ENCODE measurements at regions not wholly inside any gene's neighbourhood (a gene's known extent, or its start where the extent isn't known, plus 50 kb on each side); places are given as distances from the start of the nearest gene placed in this dataset.
"Not testable (repeated sequence)": the region's sequence is repeated elsewhere in the genome, so short reads cannot be mapped to it uniquely, and the experiment has no call there.

DNA sequence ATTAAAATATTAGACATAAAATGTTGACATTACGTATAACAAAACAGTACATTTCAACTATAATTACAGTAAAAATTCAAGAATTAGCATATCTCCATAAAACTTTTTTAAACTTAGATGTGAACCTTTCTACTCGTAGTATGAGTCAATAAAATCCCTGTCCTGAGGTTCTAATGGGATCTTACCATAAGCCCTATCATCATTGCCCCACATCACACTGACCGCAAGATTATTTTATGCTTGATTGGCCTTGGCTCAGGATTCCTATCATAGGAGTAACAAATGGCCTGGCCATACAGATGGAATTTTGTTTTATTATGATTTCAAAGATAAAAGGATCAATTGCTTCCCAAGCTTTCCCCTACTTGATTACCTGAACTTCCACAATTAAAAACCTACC lies 238.3 kb downstream of the MEF2C start:
- no peak overlapping the region for H3K4me3 ChIP-seq

DNA sequence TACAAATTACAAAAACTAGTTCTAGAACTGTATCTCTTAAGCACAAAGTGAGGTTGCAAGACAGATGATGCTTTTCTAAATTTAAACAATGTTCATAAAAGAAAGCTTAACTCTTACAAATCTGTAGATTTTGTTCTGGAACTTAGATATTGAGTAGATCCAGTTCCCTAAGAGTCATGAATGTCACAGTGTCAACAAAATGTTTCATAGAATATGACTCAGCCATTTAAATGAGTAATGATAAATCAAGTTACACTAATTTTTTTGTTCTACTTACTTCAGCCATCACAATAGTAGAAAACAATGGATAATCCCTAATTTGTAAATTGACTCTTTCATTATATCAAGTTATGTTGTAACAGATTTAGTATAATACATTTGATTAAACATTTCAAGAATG lies 239.7 kb downstream of the MEF2C start:
- DNase-seq (no peak), ATAC-seq (no peak)
- H3K27me3 ChIP-seq, result peaks cover 0 to 24% (median 0%) of the 10 kb centered on the region in 9 donors
- no peaks in the 10 kb centered on the region for H3K36me3 ChIP-seq
- no peak overlapping the region for H3K27ac ChIP-seq
- no peaks in the 10 kb centered on the region for H3K4me1 ChIP-seq
- H3K4me3 ChIP-seq, result no peak overlapping the region
- intact Hi-C loops (cut with DNase I), result loop anchor here in 1 of 10 donors (10.0 kb wide), 1 partner anchor 139 kb away; no protein-coding TSS in a partner anchor
- TF ChIP-seq POLR2A (IDR thresholded peaks at IDR 0.05), result no peak
- TF ChIP-seq, protein P1, sequence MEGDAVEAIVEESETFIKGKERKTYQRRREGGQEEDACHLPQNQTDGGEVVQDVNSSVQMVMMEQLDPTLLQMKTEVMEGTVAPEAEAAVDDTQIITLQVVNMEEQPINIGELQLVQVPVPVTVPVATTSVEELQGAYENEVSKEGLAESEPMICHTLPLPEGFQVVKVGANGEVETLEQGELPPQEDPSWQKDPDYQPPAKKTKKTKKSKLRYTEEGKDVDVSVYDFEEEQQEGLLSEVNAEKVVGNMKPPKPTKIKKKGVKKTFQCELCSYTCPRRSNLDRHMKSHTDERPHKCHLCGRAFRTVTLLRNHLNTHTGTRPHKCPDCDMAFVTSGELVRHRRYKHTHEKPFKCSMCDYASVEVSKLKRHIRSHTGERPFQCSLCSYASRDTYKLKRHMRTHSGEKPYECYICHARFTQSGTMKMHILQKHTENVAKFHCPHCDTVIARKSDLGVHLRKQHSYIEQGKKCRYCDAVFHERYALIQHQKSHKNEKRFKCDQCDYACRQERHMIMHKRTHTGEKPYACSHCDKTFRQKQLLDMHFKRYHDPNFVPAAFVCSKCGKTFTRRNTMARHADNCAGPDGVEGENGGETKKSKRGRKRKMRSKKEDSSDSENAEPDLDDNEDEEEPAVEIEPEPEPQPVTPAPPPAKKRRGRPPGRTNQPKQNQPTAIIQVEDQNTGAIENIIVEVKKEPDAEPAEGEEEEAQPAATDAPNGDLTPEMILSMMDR (IDR thresholded peaks at IDR 0.05), result no peak
- peaks cover 0 to 4% (median 0%) of the 10 kb centered on the region in 12 donors for H3K9me3 ChIP-seq

More for the DNA sequence above, 238.3 kb downstream of the MEF2C start:
- TF ChIP-seq POLR2A (IDR thresholded peaks at IDR 0.05), result no peak
- no peak for ATAC-seq
- Histone ChIP-seq H3K9me3 (peaks cover 0 to 4% (median 0%) of the 10 kb centered on the region in 12 donors), H3K4me1 (no peaks in the 10 kb centered on the region), H3K27ac (no peak overlapping the region), H3K36me3 (no peaks in the 10 kb centered on the region), H3K27me3 (peaks cover 0 to 34% (median 2%) of the 10 kb centered on the region in 9 donors)
- no peak for DNase-seq
- 72 to 82% (median 79%) methylated on average over 3 of the region's 3 CpGs for WGBS, 4 donors
- intact Hi-C loops (cut with DNase I), result loop anchor here in 1 of 10 donors (10.0 kb wide), 1 partner anchor 140 kb away; no protein-coding TSS in a partner anchor

DNA sequence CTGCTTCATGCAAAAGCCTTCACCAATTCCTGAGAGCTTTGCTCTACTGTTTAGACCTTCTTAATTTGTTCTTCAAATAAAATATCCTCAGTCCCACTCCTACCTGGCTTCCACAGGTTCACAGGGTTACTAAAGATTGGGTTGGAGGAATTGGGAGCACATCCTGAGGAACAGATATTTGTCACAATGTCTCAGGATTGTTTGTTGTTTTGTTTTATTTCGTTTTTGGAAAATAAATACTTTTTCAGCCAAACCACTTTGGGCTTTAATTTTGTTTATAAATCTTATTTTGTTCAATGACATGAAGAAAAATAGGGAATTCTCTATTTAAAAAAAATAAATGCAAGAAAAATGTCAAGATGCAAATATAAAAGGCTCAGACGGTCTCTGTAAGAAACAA lies 249.0 kb downstream of the MEF2C start:
- Histone ChIP-seq H3K36me3 (no peaks in the 10 kb centered on the region), H3K9me3 (no peaks in the 10 kb centered on the region), H3K27me3 (peaks cover 0 to 14% (median 0%) of the 10 kb centered on the region in 9 donors), H3K4me1 (no peaks in the 10 kb centered on the region), H3K27ac (no peak overlapping the region), H3K4me3 (no peak overlapping the region)
- intact Hi-C loops (cut with DNase I), result no loop called here
- ATAC-seq (no peak), DNase-seq (no peak)
- 39 to 47% (median 45%) methylated on average over 2 of the region's 2 CpGs for WGBS, 4 donors
- no peak for TF ChIP-seq POLR2A (IDR thresholded peaks at IDR 0.05)
- TF ChIP-seq, protein P1 (IDR thresholded peaks at IDR 0.05), result no peak

DNA sequence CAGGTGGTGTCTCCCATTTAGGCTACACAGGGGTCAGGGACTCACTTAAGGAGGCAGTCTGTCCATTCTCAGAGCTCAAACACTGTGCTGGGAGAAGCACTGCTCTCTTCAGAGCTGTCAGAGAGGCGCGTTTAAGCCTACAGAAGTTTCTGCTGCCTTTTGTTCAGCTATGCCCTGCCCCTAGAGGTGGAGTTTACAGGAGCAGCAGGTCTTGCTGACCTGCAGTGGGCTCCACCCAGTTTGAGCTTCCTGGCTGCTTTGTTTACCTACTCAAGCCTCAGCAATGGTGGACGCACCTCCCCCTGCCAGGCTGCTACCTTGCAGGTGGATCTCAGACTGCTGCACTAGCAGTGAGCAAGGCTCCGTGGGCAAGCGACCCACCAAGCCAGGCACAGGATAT lies 260.1 kb downstream of the MEF2C start:
- intact Hi-C loops (cut with DNase I), result not testable (repeated sequence)

DNA sequence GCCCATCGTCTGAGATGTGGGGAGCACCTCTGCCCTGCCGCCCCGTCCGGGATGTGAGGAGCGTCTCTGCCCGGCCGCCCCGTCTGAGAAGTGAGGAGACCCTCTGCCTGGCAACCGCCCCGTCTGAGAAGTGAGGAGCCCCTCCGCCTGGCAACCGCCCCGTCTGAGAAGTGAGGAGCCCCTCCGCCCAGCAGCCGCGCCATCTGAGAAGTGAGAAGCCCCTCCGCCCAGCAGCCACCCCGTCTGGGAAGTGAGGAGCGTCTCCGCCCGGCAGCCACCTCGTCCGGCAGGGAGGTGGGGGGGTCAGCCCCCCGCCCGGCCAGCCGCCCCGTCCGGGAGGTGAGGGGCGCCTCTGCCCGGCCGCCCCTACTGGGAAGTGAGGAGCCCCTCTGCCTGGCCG lies 267.2 kb downstream of the MEF2C start:
- H3K9me3 ChIP-seq, result peaks cover 0 to 14% (median 4%) of the 10 kb centered on the region in 12 donors
- DNase-seq; H3K27me3 ChIP-seq; ATAC-seq; intact Hi-C loops (cut with DNase I); H3K36me3 ChIP-seq; H3K4me3 ChIP-seq; H3K4me1 ChIP-seq; H3K27ac ChIP-seq: not testable (repeated sequence)
- WGBS, 4 donors, result 93 to 100% (median 96%) methylated on average over 4 to 23 of the region's 32 CpGs

More for the DNA sequence above, 260.1 kb downstream of the MEF2C start:
- H3K27ac ChIP-seq, H3K4me1 ChIP-seq, ATAC-seq, H3K36me3 ChIP-seq, H3K4me3 ChIP-seq, DNase-seq: not testable (repeated sequence)
- H3K9me3 ChIP-seq, result peaks cover 0 to 20% (median 3%) of the 10 kb centered on the region in 12 donors
- H3K27me3 ChIP-seq, result peaks cover 0 to 13% (median 0%) of the 10 kb centered on the region in 9 donors
- WGBS, 4 donors, result 88 to 94% (median 92%) methylated on average over 5 of the region's 5 CpGs

DNA sequence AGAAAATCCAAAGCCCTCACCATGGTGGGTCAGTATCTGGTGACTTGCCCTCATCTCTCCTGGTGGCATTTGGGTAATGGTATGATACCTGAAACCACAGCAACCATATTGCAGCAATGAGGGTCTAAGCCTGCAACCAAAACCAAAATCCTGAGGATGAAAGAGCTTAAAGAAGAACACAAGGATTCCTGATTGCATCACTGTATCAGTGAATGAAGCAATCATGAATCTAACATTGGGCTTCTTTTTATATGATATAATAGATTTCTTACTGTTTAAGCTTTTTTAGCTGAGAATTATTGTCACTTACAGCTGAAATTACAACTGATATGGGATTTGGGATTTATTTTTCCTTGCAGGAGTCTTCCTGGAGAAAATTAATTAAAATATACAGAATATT lies 269.9 kb downstream of the MEF2C start:
- intact Hi-C loops (cut with DNase I), result no loop called here
- H3K4me3 ChIP-seq, result no peak overlapping the region

More for the DNA sequence above, 269.9 kb downstream of the MEF2C start:
- TF ChIP-seq, protein P1 (IDR thresholded peaks at IDR 0.05), result no peak
- TF ChIP-seq POLR2A (IDR thresholded peaks at IDR 0.05), result no peak
- Histone ChIP-seq H3K9me3 (peaks cover 0 to 14% (median 1%) of the 10 kb centered on the region in 12 donors), H3K4me1 (no peaks in the 10 kb centered on the region), H3K36me3 (no peaks in the 10 kb centered on the region), H3K27me3 (no peaks in the 10 kb centered on the region), H3K27ac (no peak overlapping the region)
- no peak for ATAC-seq
- DNase-seq, result no peak
